H1 (cell line): ENCODE measurements at regions not wholly inside any gene's neighbourhood (a gene's known extent, or its start where the extent isn't known, plus 50 kb on each side); places are given as distances from the start of the nearest gene placed in this dataset.

Experiments used
- BACH1 ChIP-seq: IDR thresholded peaks from 2 replicates; pipeline ENCODE4 v1.6.1; 2012; ENCODE audit warnings: low read length, improper control_type of control experiment
- CBX5 ChIP-seq: fragments of 300-800, 300-1000 bp; sonication (generic); IDR thresholded peaks from 2 replicates; pipeline ENCODE4 v1.7.1; 2016; ENCODE audit warnings: antibody characterized with exemption, low read length, low read depth
- EGR1 ChIP-seq: IDR thresholded peaks from 2 replicates; pipeline ENCODE4 v1.6.1; 2011; ENCODE audit warnings: low read depth, low read length, borderline replicate concordance
- FOSL1 ChIP-seq: IDR thresholded peaks from 2 replicates; pipeline ENCODE4 v1.6.1; 2011; ENCODE audit warnings: mild to moderate bottlenecking, low read depth, low read length, moderate library complexity; ENCODE audit not compliant: insufficient read depth
- HDAC2 ChIP-seq, 2 experiments: fragments of 300-600 bp in 1 of 2; sonication (generic) in 1 of 2; IDR thresholded peaks; 2 replicates each; pipeline ENCODE4 v1.6.1; 2011 to 2012; ENCODE audit warnings: low read depth in 2 of 2, low read length in 2 of 2, mild to moderate bottlenecking in 2 of 2, moderate library complexity in 2 of 2, borderline replicate concordance in 1 of 2, inconsistent platforms in 1 of 2
- JUN ChIP-seq: IDR thresholded peaks from 2 replicates; pipeline ENCODE4 v1.6.1; 2011; ENCODE audit warnings: low read depth, mild to moderate bottlenecking, improper control_type of control experiment, low read length
- POU5F1 ChIP-seq: IDR thresholded peaks from 2 replicates; pipeline ENCODE4 v1.6.1; 2011; ENCODE audit warnings: low read depth, mild to moderate bottlenecking, low read length, moderate library complexity
- TAF1 ChIP-seq: IDR thresholded peaks from 2 replicates; pipeline ENCODE4 v1.6.1; 2011; ENCODE audit warnings: mild to moderate bottlenecking, low read depth, low read length
- YY1 ChIP-seq: IDR thresholded peaks from 2 replicates; pipeline ENCODE4 v1.6.1; 2011; ENCODE audit warnings: low read depth, mild to moderate bottlenecking, low read length
- TF ChIP-seq, protein P1 (sequence below): fragments of 300-600 bp; sonication (generic); IDR thresholded peaks from 2 replicates; pipeline ENCODE4 v1.7.1; 2012; ENCODE audit warnings: low read length, moderate library complexity, mild to moderate bottlenecking, inconsistent platforms; ENCODE audit not compliant: insufficient replicate concordance
- TF ChIP-seq, protein P2 (sequence below): IDR thresholded peaks from 2 replicates; pipeline ENCODE4 v1.6.1; 2012; ENCODE audit warnings: low read length, inconsistent platforms

DNA sequence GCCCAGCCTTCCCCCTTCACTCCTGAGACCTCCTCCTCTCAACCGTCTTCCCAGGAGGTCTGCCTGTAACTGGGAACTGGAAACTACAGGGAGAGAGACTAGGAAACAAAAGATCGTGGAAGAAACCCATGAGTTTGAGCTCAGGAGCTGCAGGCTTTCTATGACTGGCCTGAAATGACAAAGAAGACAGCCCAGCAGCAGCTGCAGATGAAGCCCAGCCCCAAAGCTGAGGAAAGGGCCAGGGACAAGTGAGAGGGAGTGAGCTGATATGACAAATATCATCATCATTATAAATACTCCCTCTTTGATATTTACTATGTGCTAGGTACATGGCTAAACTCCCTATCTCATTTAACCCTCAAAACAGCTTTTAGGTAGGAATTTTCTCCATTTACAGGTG, 142.6 kb upstream of the CTTNBP2NL start (continued):
- TF ChIP-seq, protein P1, sequence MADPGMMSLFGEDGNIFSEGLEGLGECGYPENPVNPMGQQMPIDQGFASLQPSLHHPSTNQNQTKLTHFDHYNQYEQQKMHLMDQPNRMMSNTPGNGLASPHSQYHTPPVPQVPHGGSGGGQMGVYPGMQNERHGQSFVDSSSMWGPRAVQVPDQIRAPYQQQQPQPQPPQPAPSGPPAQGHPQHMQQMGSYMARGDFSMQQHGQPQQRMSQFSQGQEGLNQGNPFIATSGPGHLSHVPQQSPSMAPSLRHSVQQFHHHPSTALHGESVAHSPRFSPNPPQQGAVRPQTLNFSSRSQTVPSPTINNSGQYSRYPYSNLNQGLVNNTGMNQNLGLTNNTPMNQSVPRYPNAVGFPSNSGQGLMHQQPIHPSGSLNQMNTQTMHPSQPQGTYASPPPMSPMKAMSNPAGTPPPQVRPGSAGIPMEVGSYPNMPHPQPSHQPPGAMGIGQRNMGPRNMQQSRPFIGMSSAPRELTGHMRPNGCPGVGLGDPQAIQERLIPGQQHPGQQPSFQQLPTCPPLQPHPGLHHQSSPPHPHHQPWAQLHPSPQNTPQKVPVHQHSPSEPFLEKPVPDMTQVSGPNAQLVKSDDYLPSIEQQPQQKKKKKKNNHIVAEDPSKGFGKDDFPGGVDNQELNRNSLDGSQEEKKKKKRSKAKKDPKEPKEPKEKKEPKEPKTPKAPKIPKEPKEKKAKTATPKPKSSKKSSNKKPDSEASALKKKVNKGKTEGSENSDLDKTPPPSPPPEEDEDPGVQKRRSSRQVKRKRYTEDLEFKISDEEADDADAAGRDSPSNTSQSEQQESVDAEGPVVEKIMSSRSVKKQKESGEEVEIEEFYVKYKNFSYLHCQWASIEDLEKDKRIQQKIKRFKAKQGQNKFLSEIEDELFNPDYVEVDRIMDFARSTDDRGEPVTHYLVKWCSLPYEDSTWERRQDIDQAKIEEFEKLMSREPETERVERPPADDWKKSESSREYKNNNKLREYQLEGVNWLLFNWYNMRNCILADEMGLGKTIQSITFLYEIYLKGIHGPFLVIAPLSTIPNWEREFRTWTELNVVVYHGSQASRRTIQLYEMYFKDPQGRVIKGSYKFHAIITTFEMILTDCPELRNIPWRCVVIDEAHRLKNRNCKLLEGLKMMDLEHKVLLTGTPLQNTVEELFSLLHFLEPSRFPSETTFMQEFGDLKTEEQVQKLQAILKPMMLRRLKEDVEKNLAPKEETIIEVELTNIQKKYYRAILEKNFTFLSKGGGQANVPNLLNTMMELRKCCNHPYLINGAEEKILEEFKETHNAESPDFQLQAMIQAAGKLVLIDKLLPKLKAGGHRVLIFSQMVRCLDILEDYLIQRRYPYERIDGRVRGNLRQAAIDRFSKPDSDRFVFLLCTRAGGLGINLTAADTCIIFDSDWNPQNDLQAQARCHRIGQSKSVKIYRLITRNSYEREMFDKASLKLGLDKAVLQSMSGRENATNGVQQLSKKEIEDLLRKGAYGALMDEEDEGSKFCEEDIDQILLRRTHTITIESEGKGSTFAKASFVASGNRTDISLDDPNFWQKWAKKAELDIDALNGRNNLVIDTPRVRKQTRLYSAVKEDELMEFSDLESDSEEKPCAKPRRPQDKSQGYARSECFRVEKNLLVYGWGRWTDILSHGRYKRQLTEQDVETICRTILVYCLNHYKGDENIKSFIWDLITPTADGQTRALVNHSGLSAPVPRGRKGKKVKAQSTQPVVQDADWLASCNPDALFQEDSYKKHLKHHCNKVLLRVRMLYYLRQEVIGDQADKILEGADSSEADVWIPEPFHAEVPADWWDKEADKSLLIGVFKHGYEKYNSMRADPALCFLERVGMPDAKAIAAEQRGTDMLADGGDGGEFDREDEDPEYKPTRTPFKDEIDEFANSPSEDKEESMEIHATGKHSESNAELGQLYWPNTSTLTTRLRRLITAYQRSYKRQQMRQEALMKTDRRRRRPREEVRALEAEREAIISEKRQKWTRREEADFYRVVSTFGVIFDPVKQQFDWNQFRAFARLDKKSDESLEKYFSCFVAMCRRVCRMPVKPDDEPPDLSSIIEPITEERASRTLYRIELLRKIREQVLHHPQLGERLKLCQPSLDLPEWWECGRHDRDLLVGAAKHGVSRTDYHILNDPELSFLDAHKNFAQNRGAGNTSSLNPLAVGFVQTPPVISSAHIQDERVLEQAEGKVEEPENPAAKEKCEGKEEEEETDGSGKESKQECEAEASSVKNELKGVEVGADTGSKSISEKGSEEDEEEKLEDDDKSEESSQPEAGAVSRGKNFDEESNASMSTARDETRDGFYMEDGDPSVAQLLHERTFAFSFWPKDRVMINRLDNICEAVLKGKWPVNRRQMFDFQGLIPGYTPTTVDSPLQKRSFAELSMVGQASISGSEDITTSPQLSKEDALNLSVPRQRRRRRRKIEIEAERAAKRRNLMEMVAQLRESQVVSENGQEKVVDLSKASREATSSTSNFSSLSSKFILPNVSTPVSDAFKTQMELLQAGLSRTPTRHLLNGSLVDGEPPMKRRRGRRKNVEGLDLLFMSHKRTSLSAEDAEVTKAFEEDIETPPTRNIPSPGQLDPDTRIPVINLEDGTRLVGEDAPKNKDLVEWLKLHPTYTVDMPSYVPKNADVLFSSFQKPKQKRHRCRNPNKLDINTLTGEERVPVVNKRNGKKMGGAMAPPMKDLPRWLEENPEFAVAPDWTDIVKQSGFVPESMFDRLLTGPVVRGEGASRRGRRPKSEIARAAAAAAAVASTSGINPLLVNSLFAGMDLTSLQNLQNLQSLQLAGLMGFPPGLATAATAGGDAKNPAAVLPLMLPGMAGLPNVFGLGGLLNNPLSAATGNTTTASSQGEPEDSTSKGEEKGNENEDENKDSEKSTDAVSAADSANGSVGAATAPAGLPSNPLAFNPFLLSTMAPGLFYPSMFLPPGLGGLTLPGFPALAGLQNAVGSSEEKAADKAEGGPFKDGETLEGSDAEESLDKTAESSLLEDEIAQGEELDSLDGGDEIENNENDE, result no peak
- TF ChIP-seq EGR1 (no peak), POU5F1 (no peak), JUN (no peak), TAF1 (no peak), HDAC2 (IDR thresholded peaks at IDR 0.05; ENCODE audit: borderline replicate concordance in 1 of 2, low read depth in 2 of 2, low read length in 2 of 2) (no peak), BACH1 (no peak), CBX5 (no peak), FOSL1 (no peak), YY1 (no peak)
- TF ChIP-seq, protein P2, sequence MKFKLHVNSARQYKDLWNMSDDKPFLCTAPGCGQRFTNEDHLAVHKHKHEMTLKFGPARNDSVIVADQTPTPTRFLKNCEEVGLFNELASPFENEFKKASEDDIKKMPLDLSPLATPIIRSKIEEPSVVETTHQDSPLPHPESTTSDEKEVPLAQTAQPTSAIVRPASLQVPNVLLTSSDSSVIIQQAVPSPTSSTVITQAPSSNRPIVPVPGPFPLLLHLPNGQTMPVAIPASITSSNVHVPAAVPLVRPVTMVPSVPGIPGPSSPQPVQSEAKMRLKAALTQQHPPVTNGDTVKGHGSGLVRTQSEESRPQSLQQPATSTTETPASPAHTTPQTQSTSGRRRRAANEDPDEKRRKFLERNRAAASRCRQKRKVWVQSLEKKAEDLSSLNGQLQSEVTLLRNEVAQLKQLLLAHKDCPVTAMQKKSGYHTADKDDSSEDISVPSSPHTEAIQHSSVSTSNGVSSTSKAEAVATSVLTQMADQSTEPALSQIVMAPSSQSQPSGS, result no peak
